ENCODE measurements at regions not wholly inside any gene's neighbourhood (a gene's known extent, or its start where the extent isn't known, plus 50 kb on each side); places are given as distances from the start of the nearest gene placed in this dataset.
"Not testable (repeated sequence)": the region's sequence is repeated elsewhere in the genome, so short reads cannot be mapped to it uniquely, and the experiment has no call there.

DNA sequence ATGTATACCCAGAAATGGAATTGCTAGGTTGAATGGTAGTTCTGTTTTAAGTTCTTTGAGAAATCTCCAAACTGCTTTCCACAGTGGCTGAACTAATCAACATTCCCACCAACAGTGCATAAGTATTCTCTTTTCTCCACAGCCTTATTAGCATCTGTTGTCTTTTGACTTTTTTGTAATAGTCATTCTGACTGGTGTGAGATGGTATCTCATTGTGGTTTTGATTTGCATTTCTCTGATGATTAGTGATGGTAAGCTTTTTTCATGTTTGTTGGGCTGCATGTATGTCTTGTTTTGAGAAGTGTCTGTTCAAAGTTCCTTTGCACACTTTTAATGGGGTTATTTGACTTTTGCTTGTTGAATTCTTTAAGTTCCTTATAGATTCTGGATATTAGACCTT lies 52.4 kb upstream of the EHHADH start:
- H3K36me3 ChIP-seq; DNase-seq; H3K4me3 ChIP-seq; H3K9me3 ChIP-seq; H3K4me1 ChIP-seq; H3K27ac ChIP-seq; H3K27me3 ChIP-seq (ENCODE audit: low read depth); intact Hi-C loops (cut with DNase I); ATAC-seq: not testable (repeated sequence)

DNA sequence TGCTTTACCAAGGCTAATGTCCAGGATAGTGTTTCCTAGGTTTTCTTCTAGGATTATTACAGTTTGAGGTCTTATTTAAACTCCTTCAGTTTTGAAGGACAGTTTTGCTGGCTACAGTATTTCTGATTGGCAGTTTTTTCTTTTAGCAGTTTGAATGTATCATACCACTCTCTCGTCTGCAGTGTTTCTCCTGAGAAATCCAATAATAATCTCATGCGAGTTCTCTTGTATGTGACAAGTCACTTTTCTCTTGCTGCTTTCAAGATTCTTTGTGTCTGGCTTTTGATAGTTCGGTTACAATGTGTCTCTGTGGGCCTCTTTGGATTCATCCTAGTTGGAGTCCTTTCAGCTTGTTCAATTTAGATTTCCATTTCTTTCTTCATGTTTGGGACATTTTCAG lies 53.0 kb upstream of the EHHADH start:
- ATAC-seq (no peak), DNase-seq (no peak)
- Histone ChIP-seq H3K4me3 (no peak overlapping the region), H3K9me3 (peaks cover 3% of the 10 kb centered on the region), H3K4me1 (peaks cover 1% of the 10 kb centered on the region), H3K27ac (no peak overlapping the region), H3K27me3 (ENCODE audit: low read depth) (no peaks in the 10 kb centered on the region), H3K36me3 (no peaks in the 10 kb centered on the region)
- intact Hi-C loops (cut with DNase I): no loop called here
- TF ChIP-seq, protein P1, sequence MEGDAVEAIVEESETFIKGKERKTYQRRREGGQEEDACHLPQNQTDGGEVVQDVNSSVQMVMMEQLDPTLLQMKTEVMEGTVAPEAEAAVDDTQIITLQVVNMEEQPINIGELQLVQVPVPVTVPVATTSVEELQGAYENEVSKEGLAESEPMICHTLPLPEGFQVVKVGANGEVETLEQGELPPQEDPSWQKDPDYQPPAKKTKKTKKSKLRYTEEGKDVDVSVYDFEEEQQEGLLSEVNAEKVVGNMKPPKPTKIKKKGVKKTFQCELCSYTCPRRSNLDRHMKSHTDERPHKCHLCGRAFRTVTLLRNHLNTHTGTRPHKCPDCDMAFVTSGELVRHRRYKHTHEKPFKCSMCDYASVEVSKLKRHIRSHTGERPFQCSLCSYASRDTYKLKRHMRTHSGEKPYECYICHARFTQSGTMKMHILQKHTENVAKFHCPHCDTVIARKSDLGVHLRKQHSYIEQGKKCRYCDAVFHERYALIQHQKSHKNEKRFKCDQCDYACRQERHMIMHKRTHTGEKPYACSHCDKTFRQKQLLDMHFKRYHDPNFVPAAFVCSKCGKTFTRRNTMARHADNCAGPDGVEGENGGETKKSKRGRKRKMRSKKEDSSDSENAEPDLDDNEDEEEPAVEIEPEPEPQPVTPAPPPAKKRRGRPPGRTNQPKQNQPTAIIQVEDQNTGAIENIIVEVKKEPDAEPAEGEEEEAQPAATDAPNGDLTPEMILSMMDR (IDR thresholded peaks at IDR 0.05): no peak

DNA sequence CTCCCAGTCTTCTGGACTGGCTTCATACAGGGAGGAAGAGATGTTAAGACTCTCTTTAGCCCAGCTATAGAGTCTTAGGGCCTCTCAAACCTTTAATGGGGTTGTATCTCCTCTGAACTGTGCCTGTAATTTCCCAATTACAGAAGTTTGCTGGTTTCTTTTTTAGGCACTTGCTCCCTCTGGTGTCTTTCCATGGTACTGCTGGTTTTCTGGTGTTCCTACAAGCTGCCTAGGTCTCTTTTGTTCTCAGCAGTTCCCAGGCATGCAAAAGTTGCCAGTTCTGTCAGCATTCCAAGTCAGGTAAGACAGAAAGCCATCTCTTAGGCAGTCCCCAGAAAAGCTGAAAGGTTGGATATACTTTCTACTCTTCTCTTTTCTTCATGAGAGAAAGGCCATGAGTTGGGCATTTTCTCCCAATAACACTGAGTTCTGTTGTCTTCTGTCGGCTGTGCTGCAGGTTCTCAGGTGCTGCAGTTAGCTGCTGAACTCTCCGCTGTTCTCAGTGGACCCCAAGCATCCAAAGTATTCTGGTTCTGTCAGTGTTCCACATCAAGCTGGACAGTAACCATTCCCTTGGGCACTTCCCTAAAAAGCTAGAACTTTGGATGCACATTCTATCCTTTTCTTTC lies 54.4 kb upstream of the EHHADH start:
- TF ChIP-seq, protein P1 (IDR thresholded peaks at IDR 0.05): peak; percentile 68
- Histone ChIP-seq H3K4me3 (no peak overlapping the region), H3K36me3 (no peaks in the 10 kb centered on the region), H3K27me3 (ENCODE audit: low read depth) (no peaks in the 10 kb centered on the region), H3K9me3 (peaks cover 3% of the 10 kb centered on the region), H3K4me1 (peaks cover 7% of the 10 kb centered on the region), H3K27ac (no peak overlapping the region)
- ATAC-seq: peak; percentile 71 to 84
- DNase-seq: no peak
- intact Hi-C loops (cut with DNase I): no loop called here

DNA sequence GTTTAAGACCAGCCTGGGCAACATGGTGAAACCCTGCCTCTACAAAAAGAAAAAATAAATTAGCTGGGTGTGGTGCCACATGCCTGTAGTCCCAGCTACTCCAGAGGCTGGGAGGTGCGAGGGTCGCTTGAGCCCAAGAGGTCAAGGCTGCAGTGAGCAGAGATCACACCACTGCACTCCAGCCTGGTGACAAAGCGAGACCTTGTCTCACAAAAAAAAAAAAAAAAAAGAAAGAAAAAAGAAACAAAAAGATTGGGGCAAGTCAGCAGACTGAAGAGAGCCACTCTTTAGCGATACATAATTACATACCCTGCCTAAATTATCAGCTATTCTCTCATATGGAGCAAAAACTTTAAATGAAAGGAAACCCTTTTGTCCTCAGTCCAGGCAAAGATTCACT lies 53.6 kb upstream of the MAP3K13 start:
- TF ChIP-seq, protein P1 (IDR thresholded peaks at IDR 0.05): no peak
- peaks cover 3% of the 10 kb centered on the region for H3K9me3 ChIP-seq
- no peak for DNase-seq
- no peak overlapping the region for H3K4me3 ChIP-seq
- peaks cover 7% of the 10 kb centered on the region for H3K4me1 ChIP-seq
- no peak for ATAC-seq
- no peaks in the 10 kb centered on the region for H3K27me3 ChIP-seq (ENCODE audit: low read depth)
- intact Hi-C loops (cut with DNase I): no loop called here
- no peaks in the 10 kb centered on the region for H3K36me3 ChIP-seq
- H3K27ac ChIP-seq: no peak overlapping the region

DNA sequence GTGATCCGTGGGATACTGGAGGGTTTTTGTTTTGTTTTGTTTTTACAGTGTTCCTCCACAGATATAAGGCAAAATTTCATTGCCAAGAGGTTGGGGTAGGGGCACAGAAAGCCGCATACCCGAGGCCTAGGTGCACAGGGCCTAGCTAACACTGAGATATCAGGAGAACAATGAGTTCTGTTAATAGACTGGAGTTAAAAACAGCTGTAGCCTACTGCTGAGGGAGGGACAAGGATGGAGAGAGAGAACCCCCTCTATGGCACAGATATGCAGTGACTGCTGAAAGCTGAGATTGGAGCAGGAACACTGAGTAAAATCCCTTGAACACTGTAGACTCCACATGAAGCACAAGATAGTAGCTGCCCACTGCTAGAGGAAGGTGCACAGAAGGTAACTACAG lies 53.1 kb upstream of the MAP3K13 start:
- Histone ChIP-seq H3K4me3 (no peak overlapping the region), H3K27me3 (ENCODE audit: low read depth) (no peaks in the 10 kb centered on the region), H3K36me3 (no peaks in the 10 kb centered on the region), H3K27ac (no peak overlapping the region), H3K9me3 (peaks cover 3% of the 10 kb centered on the region), H3K4me1 (peaks cover 7% of the 10 kb centered on the region)
- DNase-seq (no peak), ATAC-seq (no peak)
- TF ChIP-seq, protein P1 (IDR thresholded peaks at IDR 0.05): no peak
- intact Hi-C loops (cut with DNase I): no loop called here

DNA sequence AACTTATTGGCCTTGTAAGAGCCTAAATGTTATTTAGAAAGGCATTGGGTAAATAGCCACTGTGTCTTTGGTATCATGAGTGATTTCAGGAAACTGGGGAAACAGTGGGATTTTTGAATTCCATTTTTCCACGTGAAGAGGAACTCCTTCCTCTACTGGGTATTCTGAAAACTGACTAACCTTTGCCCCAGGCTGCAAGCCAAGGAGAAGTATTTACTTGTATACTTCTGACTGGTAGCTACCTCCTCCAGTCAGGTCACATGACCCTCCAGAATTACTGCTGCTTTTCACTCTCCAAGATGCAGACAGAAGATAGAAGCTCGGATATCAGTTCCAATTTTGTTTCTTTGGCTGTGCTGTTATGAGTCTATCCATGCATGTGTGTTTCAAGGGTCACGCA lies 50.9 kb upstream of the MAP3K13 start:
- TF ChIP-seq, protein P1 (IDR thresholded peaks at IDR 0.05): no peak
- ATAC-seq: peak; percentile 50 to 70

More for the DNA sequence above, 50.9 kb upstream of the MAP3K13 start:
- Histone ChIP-seq H3K4me1 (peaks cover 14% of the 10 kb centered on the region), H3K27me3 (ENCODE audit: low read depth) (no peaks in the 10 kb centered on the region), H3K36me3 (no peaks in the 10 kb centered on the region), H3K9me3 (peaks cover 3% of the 10 kb centered on the region), H3K27ac (no peak overlapping the region), H3K4me3 (no peak overlapping the region)
- DNase-seq: no peak
- intact Hi-C loops (cut with DNase I): no loop called here
